DMS53 (cell line): ENCODE measurements at regions not wholly inside any gene's neighbourhood (a gene's known extent, or its start where the extent isn't known, plus 50 kb on each side); places are given as distances from the start of the nearest gene placed in this dataset.
A peak's percentile ranks its signal among the peaks of the same experiment; 100 is the strongest.

Experiments
- DNase-seq: peaks from one replicate; lab custom pipeline; 2025; lab: John Stamatoyannopoulos, UW

DNA sequence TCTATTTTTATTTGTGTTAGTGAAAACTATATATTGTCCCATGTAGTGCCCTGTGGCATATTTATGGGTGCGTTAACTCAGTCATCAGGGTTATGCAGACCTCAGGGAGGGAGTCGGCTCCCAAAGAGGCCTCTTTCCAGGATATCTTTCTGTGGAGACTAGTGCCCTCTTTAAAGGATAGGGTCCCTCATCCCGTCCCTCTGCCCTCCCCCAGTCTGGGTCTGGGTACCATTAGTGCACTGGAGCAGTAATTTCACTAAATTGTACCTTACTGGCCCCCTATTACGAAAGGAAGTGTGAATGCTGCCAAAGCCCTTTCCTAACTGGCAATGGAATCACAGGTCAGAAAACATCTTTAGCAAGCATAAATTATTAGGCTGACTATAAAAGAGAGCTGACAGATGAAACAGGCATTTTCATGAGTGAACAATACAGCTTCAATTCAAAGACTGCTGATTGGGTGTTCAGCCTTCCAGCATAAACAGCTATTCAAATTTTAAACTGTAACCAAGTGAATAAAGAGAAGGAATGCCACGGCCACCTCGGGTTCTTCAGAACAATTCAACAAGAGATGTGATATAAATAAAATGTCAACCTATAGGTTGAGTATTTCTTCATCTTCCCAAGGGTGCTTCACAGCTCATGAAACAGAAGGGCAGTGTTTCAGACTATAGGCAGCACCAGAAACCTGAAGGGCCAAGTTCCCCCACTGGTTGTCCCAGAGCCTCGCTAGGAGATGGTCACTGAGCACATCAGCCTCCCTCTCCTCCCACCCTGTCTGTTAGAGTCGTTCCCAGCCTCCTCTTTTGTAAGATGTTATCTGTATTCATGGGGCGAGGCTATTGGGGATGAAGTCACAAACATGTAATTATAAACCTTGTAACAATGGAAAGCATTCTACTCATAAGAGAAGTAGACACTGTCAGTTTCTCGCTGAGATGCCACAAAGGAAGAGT lies 318.7 kb downstream of the TMEM161B start:
- DNase-seq: no peak

GRCh38 chr5:87948486-87948885 lies 320.2 kb downstream of the TMEM161B start:
- no peak for DNase-seq

- no peak for DNase-seq
These were observed 322.4 kb downstream of the TMEM161B start for GRCh38 chr5:87946271-87946670.

DNA sequence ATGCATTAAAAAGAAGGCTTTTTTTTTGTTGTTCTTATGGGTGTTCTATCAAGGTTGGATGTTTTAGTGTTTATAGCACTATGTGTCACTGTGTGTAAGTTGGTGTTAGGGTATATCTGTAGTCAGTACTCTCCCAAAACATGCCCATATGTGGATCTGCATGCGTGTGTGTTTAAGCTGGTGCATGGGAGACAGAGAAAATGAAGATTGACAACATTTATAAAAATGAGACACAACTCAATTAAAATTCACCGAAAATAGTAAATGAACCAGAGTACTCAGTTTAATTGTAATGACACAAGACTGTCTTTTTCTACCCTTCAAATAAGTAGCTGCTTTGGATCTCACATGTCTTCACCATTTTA lies 323.4 kb downstream of the TMEM161B start:
- DNase-seq: no peak

DNA sequence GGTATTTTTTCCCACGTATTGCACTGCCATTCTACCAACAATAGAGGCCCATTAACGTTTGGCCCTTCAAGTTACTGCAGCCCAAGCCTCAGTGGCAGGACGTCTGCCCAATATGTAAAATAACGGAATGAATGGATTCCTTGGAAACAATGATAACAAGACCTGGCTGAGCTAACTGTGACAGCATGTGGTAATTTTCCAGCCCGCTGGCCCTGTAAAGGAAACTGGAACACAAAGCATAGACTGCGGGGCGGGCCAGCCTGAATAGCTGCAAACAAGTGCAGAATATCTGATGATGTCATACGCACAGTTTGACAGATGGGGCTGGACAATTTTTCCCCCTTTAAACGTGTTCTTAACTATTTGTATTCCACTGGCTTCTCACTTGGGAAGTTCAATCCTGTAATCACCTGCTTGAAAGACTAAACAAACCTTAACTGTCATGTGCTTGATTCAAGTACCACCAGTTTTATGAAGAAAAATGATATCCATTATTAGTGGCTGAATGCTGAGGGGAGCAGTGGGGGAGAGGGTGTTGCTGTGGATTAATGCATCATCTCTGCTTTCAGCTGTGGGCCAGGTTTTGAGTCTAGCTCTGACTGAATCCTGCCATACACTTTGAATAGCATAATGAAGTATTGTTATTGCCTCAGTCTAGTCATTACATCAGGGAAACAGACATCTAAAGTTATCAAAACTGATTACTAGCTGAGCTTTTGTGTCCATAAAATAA lies 323.9 kb downstream of the TMEM161B start:
- peak; percentile 42 for DNase-seq

DNA sequence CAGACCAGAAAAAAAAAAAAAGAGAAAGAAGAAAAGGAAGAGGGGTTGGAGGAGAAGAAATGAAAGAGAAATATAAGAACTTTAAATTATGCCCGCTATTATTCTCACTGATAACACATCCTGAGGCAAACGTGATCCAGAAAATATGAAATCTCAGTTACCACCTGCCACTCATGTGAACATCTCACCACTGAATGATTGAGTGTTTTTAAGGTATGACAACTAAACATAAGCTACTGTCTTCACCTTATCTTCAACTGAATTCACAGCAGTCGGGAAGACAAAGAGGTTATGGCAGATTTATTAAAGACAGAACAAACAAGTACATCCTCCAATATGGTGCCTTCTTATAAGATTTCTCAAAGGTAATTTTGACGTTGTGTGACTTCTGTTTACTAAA lies 327.9 kb downstream of the TMEM161B start:
- no peak for DNase-seq

DNA sequence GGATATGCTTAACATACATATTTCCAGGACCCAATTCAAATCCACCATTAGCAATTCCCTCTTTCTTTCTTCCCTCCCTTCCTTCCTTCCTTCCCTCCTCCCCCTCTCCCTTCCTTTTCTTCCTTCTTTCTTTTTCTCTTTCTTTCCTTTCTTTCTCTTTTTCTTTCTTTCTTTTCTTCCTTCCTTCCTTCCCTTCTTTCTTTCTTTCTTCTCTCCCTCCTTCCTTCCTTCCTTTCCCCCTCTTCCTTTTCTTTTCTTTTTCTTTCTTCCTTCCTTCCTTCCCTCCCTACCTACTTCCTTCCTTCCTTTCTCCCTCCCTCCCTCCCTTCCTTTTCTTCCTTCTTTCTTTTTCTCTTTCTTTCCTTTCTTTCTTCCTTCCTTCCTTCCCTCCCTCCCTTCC lies 332.0 kb downstream of the TMEM161B start:
- DNase-seq: no peak

GRCh38 chr5:87924436-87924835 lies 344.2 kb downstream of the TMEM161B start:
- DNase-seq: peak; percentile 61

DNA sequence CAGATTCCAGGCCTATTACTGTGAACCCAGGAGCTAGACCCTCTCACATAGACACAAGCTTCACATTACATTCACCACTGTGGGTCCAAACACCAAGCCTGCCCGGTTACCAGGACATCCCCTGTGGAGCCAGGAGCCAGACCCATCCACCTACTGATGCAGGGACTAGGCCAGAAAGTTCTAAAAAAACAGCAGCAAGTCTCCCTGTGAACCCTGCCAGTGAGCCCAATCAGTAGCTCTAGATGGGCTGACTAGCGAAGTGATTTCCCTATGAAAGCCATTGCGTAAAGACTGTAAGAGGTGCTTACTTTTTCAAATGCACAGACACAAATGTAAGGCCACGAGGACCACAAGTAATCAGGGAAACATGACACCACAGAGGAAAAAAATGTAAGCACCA lies 352.3 kb downstream of the TMEM161B start:
- DNase-seq: no peak

- no peak for DNase-seq
These were observed 356.2 kb downstream of the TMEM161B start for GRCh38 chr5:87912419-87912818.

GRCh38 chr5:87909382-87909781 lies 359.3 kb downstream of the TMEM161B start:
- peak; percentile 3 for DNase-seq

- DNase-seq: no peak
These were observed 361.7 kb downstream of the TMEM161B start for GRCh38 chr5:87906962-87907361.

- no peak for DNase-seq
These were observed 368.2 kb downstream of the TMEM161B start for GRCh38 chr5:87900419-87900818.

- no peak for DNase-seq
These were observed 368.9 kb downstream of the TMEM161B start for GRCh38 chr5:87899721-87900131.

DNA sequence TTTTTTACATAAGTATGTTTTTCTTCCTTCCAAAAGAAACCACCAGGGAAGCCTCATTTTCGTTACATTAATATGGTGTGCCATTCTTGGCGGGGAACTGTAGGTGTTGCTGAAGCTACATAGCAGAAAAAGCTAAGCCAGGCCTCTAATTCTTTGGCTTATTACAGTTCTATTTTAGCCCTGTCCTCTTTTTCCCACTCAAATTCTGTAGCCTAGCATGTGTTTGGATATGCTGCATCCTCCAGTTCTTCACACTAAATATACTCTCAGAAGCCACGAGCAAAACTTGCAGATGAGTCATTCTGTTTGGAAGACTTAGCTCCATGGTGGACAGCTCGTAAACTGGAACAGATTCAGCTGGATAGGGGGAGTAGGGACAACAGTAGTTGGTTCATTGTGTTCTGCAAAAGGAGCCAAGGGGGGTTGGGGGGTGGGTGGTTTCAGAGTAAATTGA lies 369.4 kb downstream of the TMEM161B start:
- peak; percentile 33 for DNase-seq

DNA sequence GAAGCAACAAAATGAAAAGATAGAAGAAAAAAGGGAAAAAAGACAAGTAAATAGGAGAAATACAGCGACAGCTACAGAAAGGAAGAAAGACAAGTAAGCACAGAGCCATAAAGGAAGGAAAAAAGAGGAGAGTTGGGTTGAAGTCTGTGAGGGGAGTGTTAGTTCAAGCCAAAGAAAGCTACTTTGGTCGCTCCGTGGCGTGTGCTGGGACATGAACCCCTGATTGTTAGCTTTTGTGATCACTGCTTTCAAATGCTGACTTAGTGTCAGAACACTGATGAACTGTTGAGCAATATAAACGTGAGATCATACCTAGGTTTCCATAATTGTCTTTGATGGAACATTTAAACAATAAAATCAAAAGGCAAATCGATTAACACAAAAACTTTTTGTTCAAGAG lies 370.1 kb downstream of the TMEM161B start:
- no peak for DNase-seq

DNA sequence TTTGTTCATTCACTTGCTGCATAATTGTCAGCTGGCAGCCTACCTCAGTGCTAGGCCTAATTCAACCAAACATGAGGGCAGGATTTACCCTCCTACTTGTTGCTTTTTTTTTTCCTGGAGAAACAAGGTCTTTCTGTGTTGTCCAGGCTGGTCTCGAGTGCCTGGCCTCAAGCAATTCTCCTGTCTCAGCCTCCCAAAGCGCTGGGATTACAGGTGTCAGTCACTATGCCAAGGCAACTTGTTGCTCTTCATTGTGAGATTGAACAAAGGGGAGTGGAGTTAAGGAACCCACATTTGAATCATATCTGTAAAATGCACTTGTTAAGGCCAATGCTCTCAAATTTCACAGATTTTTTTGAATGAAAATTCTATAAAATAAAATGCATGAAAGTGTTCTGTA lies 380.5 kb downstream of the TMEM161B start:
- DNase-seq: no peak

DNA sequence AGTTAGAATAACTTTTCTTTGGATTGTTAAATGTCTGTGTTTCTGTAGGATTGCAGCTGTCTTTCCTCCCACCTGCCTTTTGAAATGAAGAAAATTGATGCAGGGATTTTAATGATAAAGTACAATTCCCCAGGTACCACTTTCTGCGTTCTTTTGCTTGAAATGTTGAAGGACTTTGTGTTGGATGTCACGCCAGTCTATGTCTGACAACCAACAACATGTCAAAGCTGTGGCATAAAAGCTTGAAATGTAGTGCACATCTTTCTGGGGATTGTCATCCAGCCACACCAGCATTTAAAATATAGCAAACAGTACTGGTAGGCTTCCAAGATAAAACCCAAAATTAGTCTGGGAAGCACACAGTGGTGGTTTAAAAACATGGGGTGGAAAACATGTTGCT lies 381.4 kb downstream of the TMEM161B start:
- no peak for DNase-seq

DNA sequence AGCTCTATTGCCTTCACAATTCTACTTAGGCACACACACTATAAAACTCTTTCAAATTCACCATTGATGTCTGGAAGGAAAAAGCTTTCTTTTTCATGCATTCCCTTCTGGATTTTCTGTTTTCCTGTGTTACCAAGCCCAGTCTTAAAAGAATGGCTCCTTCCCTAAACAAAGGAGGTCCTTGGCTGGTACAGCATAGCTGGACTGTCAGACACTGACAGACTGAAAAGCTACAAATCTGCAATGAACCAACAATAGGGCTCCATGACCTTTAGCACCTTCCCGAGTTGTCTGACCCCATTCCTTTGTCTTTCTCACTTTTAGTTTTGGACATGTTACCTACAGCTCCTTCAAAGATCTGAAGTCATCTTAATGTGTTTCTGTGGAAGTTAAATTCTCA lies 382.5 kb downstream of the TMEM161B start:
- no peak for DNase-seq

DNA sequence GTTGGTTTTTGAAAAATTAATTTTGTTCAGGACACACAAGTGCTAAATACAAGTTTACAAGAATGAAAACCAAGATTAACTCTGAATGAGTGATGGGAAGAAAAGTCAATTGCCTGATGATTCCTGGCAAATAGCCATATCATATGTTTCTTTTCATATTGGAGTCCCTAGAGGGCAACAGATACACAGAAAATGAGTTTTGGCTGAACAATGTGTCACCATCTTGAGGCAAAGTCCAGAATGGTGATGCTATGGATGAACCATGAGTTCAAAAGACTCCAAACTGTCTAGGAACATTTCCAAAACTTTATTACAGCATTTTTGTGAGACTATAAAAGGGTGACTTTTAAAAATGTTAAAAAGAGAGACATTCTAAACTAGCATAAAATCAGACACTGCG lies 382.9 kb downstream of the TMEM161B start:
- peak; percentile 37 for DNase-seq

DNA sequence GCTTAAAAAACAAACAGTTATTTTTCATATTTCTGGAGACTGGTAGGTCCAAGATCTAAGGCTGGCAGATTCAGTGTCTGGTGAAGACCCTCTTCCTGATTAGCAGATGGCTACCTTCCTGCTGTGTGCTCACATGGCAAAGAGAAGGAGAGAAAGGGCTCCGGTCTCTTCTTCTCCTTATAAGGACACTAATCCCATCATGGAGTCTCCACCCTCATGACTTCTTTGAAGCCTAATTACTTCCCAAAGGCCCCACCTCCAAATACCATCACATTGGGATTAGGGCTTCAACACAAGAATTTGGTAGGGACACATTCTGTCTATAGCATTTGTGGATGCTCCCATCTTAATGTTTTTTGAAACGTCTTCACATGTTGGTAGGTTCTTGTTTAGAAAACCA lies 391.1 kb downstream of the TMEM161B start:
- DNase-seq: no peak

DNA sequence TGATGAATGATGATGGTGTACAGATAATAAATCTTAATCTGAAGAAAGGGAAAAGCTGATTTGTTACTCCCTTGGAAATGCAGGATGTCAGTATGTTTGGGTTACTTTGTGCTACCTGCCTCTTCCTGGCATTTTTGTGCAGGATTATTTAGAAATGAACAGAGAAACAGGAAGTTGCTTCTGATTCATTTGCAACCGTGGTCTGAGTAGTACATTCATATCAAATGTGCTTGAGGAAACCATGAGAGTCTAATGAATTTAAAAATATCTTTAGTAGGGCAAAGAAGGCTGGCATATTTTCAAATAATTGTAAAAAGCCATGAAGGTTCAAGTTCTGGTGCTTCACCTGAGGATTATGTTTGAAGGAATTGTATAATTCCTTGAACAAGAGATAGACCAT lies 391.6 kb downstream of the TMEM161B start:
- DNase-seq: no peak

GRCh38 chr5:87876616-87877015 lies 392.0 kb downstream of the TMEM161B start:
- peak; percentile 21 for DNase-seq
